ENCODE measurements at regions not wholly inside any gene's neighbourhood (a gene's known extent, or its start where the extent isn't known, plus 50 kb on each side); places are given as distances from the start of the nearest gene placed in this dataset.

DNA sequence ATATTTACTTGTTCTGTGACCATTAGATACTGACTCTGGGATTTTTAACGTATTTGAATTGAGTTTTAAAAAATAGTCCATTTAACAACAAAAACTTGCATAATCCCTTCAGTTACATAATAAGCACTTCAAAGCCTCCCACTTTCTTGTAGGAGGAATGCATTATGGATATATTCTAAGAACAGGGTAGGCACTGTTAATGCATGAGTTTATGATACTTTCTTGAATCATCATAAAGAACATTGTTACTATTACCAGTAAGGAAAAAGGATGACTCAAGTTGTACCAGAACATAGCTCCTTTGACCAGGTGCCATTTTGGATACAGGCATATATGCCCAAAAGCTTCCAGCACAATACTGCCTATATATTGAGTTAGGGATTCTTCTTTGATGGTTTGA, 671.4 kb downstream of the GALC start:
- H3K9me3 ChIP-seq (ENCODE audit: control extremely low read depth in 1 of 5, control insufficient read depth in 4 of 5, insufficient read depth in 2 of 5, low read depth in 1 of 5, low read length in 4 of 5), result peaks cover 0 to 2% (median 0%) of the 10 kb centered on the region in 5 experiments
- WGBS (ENCODE audit: insufficient coverage), result no CpG with 5 or more reads among the region's 1 CpG
- no peak overlapping the region for H3K27ac ChIP-seq (ENCODE audit: insufficient read depth in 1 of 2, low read depth in 1 of 2, low read length in 2 of 2, poor library complexity in 1 of 2, severe bottlenecking in 2 of 2)
- no peaks in the 10 kb centered on the region for H3K36me3 ChIP-seq (ENCODE audit: control insufficient read depth in 4 of 4, insufficient read depth in 4 of 4, low read length in 3 of 4)
- CTCF ChIA-PET, result no interaction called here
- POLR2A ChIA-PET, result no interaction called here
- no peaks in the 10 kb centered on the region for H3K27me3 ChIP-seq (replicated peaks in 2 of 5; ENCODE audit: control insufficient read depth in 4 of 5, insufficient read depth in 5 of 5, low read length in 4 of 5)
- H3K4me1 ChIP-seq (ENCODE audit: control extremely low read depth in 1 of 4, control insufficient read depth in 4 of 4, insufficient read depth in 4 of 4, low read length in 3 of 4), result no peaks in the 10 kb centered on the region
- no peak for DNase-seq
- H3K4me3 ChIP-seq (ENCODE audit: control insufficient read depth in 1 of 7, extremely low read depth in 1 of 7, insufficient read depth in 4 of 7, low read depth in 2 of 7, low read length in 6 of 7), result no peak overlapping the region

DNA sequence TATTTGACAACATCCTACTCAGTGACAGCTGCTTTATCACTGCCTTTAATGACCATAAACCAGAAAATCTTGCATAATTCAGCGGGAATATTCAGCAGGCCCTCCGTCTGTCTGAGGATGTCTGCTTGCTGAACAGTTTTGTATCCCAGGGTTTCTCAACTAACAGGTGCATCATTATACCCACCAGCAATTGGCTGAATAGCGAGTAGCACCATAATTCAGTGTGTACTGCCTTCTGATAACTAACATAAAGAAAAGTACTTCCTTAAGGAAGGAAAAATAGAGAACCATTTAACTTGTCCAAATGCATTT, 680.1 kb downstream of the GALC start:
- H3K27me3 ChIP-seq (replicated peaks in 2 of 5; ENCODE audit: control insufficient read depth in 4 of 5, insufficient read depth in 5 of 5, low read length in 4 of 5), result no peaks in the 10 kb centered on the region
- H3K9me3 ChIP-seq (ENCODE audit: control extremely low read depth in 1 of 5, control insufficient read depth in 4 of 5, insufficient read depth in 2 of 5, low read depth in 1 of 5, low read length in 4 of 5), result no peaks in the 10 kb centered on the region
- no peaks in the 10 kb centered on the region for H3K4me1 ChIP-seq (ENCODE audit: control extremely low read depth in 1 of 4, control insufficient read depth in 4 of 4, insufficient read depth in 4 of 4, low read length in 3 of 4)
- DNase-seq, result no peak
- ChIA-PET CTCF (no interaction called here), POLR2A (no interaction called here)
- WGBS (ENCODE audit: insufficient coverage), result 90% methylated on average over 2 of the region's 3 CpGs
- no peaks in the 10 kb centered on the region for H3K36me3 ChIP-seq (ENCODE audit: control insufficient read depth in 4 of 4, insufficient read depth in 4 of 4, low read length in 3 of 4)
- H3K27ac ChIP-seq (ENCODE audit: insufficient read depth in 1 of 2, low read depth in 1 of 2, low read length in 2 of 2, poor library complexity in 1 of 2, severe bottlenecking in 2 of 2), result no peak overlapping the region
- H3K4me3 ChIP-seq (ENCODE audit: control insufficient read depth in 1 of 7, extremely low read depth in 1 of 7, insufficient read depth in 4 of 7, low read depth in 2 of 7, low read length in 6 of 7), result no peak overlapping the region

DNA sequence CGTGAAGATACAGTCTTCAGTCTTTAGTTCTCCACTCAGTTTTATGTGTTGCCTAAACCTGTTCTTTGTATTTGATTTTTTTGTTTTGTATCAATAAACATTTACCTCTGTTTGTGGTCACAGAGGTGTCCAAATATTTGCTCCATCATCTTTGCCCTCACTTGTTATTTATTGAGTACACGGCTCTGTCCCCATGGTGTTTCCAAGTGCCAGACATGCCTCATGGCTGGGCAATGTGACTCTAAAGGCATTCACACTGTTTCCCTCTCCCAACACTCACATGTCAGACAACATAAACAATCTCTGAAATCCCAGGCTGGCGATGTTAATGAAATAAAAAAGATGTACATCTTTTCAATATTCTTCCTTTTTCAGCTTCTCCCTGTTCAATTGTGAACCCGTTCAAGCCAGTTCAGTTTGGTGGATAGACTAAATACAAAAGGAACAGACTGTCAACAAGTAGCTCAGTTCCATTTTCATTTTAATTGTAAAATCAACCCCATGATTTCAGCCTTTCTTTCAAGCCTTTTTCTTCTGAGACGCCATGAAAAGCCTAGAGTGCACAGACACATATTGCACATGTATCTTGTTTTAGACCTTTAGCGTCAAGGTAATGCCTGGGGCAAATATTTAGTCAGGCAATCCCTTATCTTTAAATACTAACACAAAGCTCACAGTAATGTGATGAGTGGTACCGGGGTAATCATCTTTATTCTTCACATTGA, 680.7 kb downstream of the GALC start:
- ChIA-PET POLR2A (no interaction called here), CTCF (no interaction called here)
- Histone ChIP-seq H3K9me3 (ENCODE audit: control extremely low read depth in 1 of 5, control insufficient read depth in 4 of 5, insufficient read depth in 2 of 5, low read depth in 1 of 5, low read length in 4 of 5) (no peaks in the 10 kb centered on the region), H3K4me1 (ENCODE audit: control extremely low read depth in 1 of 4, control insufficient read depth in 4 of 4, insufficient read depth in 4 of 4, low read length in 3 of 4) (no peaks in the 10 kb centered on the region), H3K27me3 (replicated peaks in 2 of 5; ENCODE audit: control insufficient read depth in 4 of 5, insufficient read depth in 5 of 5, low read length in 4 of 5) (no peaks in the 10 kb centered on the region), H3K27ac (ENCODE audit: insufficient read depth in 1 of 2, low read depth in 1 of 2, low read length in 2 of 2, poor library complexity in 1 of 2, severe bottlenecking in 2 of 2) (no peak overlapping the region), H3K4me3 (ENCODE audit: control insufficient read depth in 1 of 7, extremely low read depth in 1 of 7, insufficient read depth in 4 of 7, low read depth in 2 of 7, low read length in 6 of 7) (no peak overlapping the region), H3K36me3 (ENCODE audit: control insufficient read depth in 4 of 4, insufficient read depth in 4 of 4, low read length in 3 of 4) (no peaks in the 10 kb centered on the region)
- DNase-seq, result no peak
- WGBS (ENCODE audit: insufficient coverage), result 91% methylated on average over 5 of the region's 7 CpGs

DNA sequence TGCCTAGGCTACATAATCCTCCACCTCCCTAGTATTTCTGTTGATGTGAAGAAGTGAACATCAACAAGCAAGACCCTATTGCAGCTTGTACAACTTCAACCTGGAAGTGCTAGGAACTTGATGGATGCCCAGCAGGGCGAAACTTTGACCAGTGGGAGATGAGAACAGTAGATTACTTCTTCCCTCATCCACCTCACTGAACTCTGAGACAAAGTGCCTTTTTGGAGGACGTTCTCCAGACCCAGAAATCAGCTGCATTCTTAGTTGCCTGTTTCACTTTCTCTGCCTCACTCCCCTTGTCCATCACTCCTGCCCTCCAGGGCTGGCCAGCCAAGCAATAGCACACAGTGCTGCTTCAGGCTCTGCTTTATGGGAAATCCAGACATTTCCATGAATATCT, 683.4 kb downstream of the GALC start:
- no peaks in the 10 kb centered on the region for H3K27me3 ChIP-seq (replicated peaks in 2 of 5; ENCODE audit: control insufficient read depth in 4 of 5, insufficient read depth in 5 of 5, low read length in 4 of 5)
- no peaks in the 10 kb centered on the region for H3K4me1 ChIP-seq (ENCODE audit: control extremely low read depth in 1 of 4, control insufficient read depth in 4 of 4, insufficient read depth in 4 of 4, low read length in 3 of 4)
- H3K36me3 ChIP-seq (ENCODE audit: control insufficient read depth in 4 of 4, insufficient read depth in 4 of 4, low read length in 3 of 4), result no peaks in the 10 kb centered on the region
- POLR2A ChIA-PET, result no interaction called here
- no peak overlapping the region for H3K27ac ChIP-seq (ENCODE audit: insufficient read depth in 1 of 2, low read depth in 1 of 2, low read length in 2 of 2, poor library complexity in 1 of 2, severe bottlenecking in 2 of 2)
- no peaks in the 10 kb centered on the region for H3K9me3 ChIP-seq (ENCODE audit: control extremely low read depth in 1 of 5, control insufficient read depth in 4 of 5, insufficient read depth in 2 of 5, low read depth in 1 of 5, low read length in 4 of 5)
- DNase-seq, result no peak
- 45% methylated on average over 1 of the region's 2 CpGs for WGBS (ENCODE audit: insufficient coverage)
- H3K4me3 ChIP-seq (ENCODE audit: control insufficient read depth in 1 of 7, extremely low read depth in 1 of 7, insufficient read depth in 4 of 7, low read depth in 2 of 7, low read length in 6 of 7), result no peak overlapping the region
- CTCF ChIA-PET, result no interaction called here

DNA sequence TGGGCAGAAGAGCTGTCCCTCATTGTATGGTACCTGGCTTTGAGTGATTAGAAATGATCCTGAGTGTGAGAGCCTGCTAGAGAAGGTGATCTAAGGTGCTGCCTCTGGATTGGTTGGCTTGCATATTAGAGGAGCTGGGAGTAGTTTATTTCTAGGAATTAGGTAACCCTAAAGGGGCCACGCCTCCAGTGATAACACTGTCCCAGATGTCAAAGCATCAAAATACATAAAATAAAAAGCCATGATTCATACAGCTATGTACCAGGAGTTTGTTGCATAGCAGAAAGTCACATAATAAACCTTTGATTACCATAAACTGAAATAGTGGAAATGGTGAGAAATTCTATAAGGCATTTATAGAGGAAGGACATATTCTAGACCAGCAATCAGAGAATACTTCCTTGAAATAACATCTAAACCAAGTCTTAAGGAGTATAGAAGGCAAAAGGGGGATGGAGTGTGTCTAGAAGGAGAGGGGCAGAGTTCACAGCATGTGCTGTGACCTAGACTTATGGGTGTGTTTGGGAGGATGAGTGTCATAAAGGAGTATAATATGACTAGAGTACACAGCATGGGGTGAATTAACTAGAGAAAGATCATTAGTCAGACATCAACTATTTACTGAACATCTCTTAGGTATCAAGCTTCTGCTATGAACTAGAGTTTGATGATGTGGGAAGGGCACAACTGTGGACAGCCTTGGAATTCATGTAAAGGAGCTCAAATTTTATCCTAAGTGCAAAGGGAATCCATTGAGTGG, 686.4 kb downstream of the GALC start:
- Histone ChIP-seq H3K27ac (ENCODE audit: insufficient read depth in 1 of 2, low read depth in 1 of 2, low read length in 2 of 2, poor library complexity in 1 of 2, severe bottlenecking in 2 of 2) (no peak overlapping the region), H3K27me3 (replicated peaks in 2 of 5; ENCODE audit: control insufficient read depth in 4 of 5, insufficient read depth in 5 of 5, low read length in 4 of 5) (no peaks in the 10 kb centered on the region), H3K4me1 (ENCODE audit: control extremely low read depth in 1 of 4, control insufficient read depth in 4 of 4, insufficient read depth in 4 of 4, low read length in 3 of 4) (no peaks in the 10 kb centered on the region), H3K9me3 (ENCODE audit: control extremely low read depth in 1 of 5, control insufficient read depth in 4 of 5, insufficient read depth in 2 of 5, low read depth in 1 of 5, low read length in 4 of 5) (no peaks in the 10 kb centered on the region), H3K36me3 (ENCODE audit: control insufficient read depth in 4 of 4, insufficient read depth in 4 of 4, low read length in 3 of 4) (no peaks in the 10 kb centered on the region), H3K4me3 (ENCODE audit: control insufficient read depth in 1 of 7, extremely low read depth in 1 of 7, insufficient read depth in 4 of 7, low read depth in 2 of 7, low read length in 6 of 7) (no peak overlapping the region)
- ChIA-PET CTCF (no interaction called here), POLR2A (no interaction called here)
- WGBS (ENCODE audit: insufficient coverage), result no CpG with 5 or more reads among the region's 1 CpG
- DNase-seq, result no peak

DNA sequence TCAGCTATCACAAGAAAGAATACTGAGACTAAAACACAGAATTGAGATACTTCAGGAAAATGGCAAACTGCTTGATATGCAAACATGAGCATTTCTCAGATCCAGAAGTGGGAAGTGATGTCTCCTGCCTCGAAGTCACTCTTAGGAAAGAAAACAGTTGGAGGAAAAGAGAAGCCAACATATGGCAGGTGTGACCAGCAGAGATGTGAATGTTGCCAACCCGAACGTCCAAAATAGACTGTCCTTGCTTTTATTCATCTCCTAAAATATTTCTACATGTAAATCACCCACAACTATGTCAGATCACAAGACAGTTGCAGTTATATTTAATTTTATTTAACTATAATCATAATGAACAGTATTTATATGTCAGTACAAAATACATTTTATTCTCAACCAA, 687.6 kb downstream of the GALC start:
- WGBS (ENCODE audit: insufficient coverage), result 22% methylated on average over 1 of the region's 3 CpGs
- CTCF ChIA-PET, result no interaction called here
- POLR2A ChIA-PET, result no interaction called here
- Histone ChIP-seq H3K27ac (ENCODE audit: insufficient read depth in 1 of 2, low read depth in 1 of 2, low read length in 2 of 2, poor library complexity in 1 of 2, severe bottlenecking in 2 of 2) (no peak overlapping the region), H3K9me3 (ENCODE audit: control extremely low read depth in 1 of 5, control insufficient read depth in 4 of 5, insufficient read depth in 2 of 5, low read depth in 1 of 5, low read length in 4 of 5) (no peaks in the 10 kb centered on the region), H3K4me1 (ENCODE audit: control extremely low read depth in 1 of 4, control insufficient read depth in 4 of 4, insufficient read depth in 4 of 4, low read length in 3 of 4) (no peaks in the 10 kb centered on the region), H3K36me3 (ENCODE audit: control insufficient read depth in 4 of 4, insufficient read depth in 4 of 4, low read length in 3 of 4) (no peaks in the 10 kb centered on the region), H3K4me3 (ENCODE audit: control insufficient read depth in 1 of 7, extremely low read depth in 1 of 7, insufficient read depth in 4 of 7, low read depth in 2 of 7, low read length in 6 of 7) (no peak overlapping the region), H3K27me3 (replicated peaks in 2 of 5; ENCODE audit: control insufficient read depth in 4 of 5, insufficient read depth in 5 of 5, low read length in 4 of 5) (no peaks in the 10 kb centered on the region)
- no peak for DNase-seq

DNA sequence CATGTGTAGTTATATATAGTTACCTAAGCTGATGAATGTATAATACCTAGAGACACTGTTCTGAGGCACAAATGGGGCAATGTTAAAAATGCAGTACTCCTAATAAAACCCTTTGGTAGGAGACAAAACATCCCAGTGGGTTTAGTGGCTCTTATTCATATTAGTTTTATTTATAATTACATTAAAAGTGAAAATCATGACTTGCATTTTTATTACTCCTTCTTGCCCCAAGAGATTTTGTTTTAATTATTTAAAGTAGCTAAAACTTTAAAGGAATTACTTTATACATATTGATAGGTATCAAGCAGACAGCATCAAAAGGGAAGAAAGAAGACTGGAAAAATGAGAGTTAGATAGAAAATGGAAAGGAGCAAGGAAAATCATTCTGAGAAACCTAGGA, 688.6 kb downstream of the GALC start:
- H3K27ac ChIP-seq (ENCODE audit: insufficient read depth in 1 of 2, low read depth in 1 of 2, low read length in 2 of 2, poor library complexity in 1 of 2, severe bottlenecking in 2 of 2), result no peak overlapping the region
- H3K4me1 ChIP-seq (ENCODE audit: control extremely low read depth in 1 of 4, control insufficient read depth in 4 of 4, insufficient read depth in 4 of 4, low read length in 3 of 4), result no peaks in the 10 kb centered on the region
- no peaks in the 10 kb centered on the region for H3K9me3 ChIP-seq (ENCODE audit: control extremely low read depth in 1 of 5, control insufficient read depth in 4 of 5, insufficient read depth in 2 of 5, low read depth in 1 of 5, low read length in 4 of 5)
- H3K36me3 ChIP-seq (ENCODE audit: control insufficient read depth in 4 of 4, insufficient read depth in 4 of 4, low read length in 3 of 4), result no peaks in the 10 kb centered on the region
- H3K4me3 ChIP-seq (ENCODE audit: control insufficient read depth in 1 of 7, extremely low read depth in 1 of 7, insufficient read depth in 4 of 7, low read depth in 2 of 7, low read length in 6 of 7), result no peak overlapping the region
- no peak for DNase-seq
- CTCF ChIA-PET, result no interaction called here
- POLR2A ChIA-PET, result no interaction called here
- H3K27me3 ChIP-seq (replicated peaks in 2 of 5; ENCODE audit: control insufficient read depth in 4 of 5, insufficient read depth in 5 of 5, low read length in 4 of 5), result no peaks in the 10 kb centered on the region

Data from common myeloid progenitor, CD34-positive (primary cell).